ENCODE measurements at regions not wholly inside any gene's neighbourhood (a gene's known extent, or its start where the extent isn't known, plus 50 kb on each side); places are given as distances from the start of the nearest gene placed in this dataset.
"Not testable (repeated sequence)": the region's sequence is repeated elsewhere in the genome, so short reads cannot be mapped to it uniquely, and the experiment has no call there.

DNA sequence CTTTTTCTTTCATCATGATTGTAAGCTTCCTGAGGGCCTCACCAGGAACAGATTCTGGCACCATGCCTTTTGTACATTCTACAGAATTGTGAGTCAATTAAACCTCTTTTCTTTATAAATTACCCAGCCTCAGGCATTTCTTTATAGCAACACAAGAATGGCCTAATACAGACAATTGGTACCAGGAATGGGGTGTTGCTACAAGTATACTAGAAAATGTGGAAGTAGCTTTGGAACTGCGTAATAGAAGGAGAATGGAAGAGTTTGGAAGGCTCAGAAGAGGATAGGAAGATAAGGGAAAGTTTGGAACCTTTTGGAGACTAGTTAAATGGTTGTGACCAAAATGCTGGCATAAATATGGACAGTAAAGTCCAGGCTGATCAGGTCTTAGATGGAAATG is 108.9 kb upstream of the PLSCR4 start:
- TF ChIP-seq, protein P1, sequence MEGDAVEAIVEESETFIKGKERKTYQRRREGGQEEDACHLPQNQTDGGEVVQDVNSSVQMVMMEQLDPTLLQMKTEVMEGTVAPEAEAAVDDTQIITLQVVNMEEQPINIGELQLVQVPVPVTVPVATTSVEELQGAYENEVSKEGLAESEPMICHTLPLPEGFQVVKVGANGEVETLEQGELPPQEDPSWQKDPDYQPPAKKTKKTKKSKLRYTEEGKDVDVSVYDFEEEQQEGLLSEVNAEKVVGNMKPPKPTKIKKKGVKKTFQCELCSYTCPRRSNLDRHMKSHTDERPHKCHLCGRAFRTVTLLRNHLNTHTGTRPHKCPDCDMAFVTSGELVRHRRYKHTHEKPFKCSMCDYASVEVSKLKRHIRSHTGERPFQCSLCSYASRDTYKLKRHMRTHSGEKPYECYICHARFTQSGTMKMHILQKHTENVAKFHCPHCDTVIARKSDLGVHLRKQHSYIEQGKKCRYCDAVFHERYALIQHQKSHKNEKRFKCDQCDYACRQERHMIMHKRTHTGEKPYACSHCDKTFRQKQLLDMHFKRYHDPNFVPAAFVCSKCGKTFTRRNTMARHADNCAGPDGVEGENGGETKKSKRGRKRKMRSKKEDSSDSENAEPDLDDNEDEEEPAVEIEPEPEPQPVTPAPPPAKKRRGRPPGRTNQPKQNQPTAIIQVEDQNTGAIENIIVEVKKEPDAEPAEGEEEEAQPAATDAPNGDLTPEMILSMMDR (IDR thresholded peaks at IDR 0.05; ENCODE audit: control extremely low read depth, extremely low read depth, low read depth, missing control alignments): no peak
- ChIA-PET CTCF (no interaction called here), POLR2A (no interaction called here)
- DNase-seq (ENCODE audit: extremely low spot score): no peak

DNA sequence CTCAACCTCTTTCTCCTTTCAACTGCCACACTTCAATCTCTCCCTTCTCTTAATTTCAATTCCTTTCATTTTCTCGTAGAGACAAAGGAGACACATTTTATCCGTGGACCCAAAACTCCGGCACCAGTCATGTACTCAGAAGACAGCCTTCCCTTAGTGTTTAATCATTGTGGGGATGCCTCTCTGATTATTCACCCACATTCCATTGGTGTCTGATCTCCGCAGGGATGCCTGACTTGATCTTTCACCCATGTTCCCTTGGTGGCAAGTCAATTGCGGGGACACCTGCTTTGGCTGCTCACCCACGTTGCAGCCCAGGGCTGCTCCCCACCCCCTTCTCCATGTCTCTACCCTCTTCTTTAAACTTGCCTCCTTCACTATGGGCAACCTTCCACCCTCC is 103.5 kb upstream of the PLSCR4 start:
- POLR2A ChIA-PET; DNase-seq (ENCODE audit: extremely low spot score); CTCF ChIA-PET: not testable (repeated sequence)

DNA sequence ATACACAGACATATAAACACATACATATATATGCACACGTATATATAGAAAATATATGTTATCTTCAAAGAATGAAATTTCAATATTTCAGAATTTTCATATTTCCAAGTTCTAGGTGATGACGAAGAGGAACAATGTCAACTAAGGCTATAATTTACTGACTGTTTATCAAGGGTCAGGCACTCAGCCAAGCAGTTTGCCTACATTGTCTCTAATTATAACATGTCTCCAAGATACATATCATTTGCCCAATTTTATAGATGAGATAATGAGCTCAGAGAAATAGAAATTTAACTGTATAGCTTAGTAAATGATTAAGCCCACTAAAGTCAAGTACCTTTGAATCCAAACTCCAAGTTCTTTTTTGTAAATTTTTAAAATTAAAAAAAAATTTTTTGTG is 99.9 kb upstream of the PLSCR4 start:
- no peak for DNase-seq (ENCODE audit: extremely low spot score)
- TF ChIP-seq, protein P1 (IDR thresholded peaks at IDR 0.05; ENCODE audit: control extremely low read depth, extremely low read depth, low read depth, missing control alignments): no peak
- POLR2A ChIA-PET: no interaction called here
- CTCF ChIA-PET: no interaction called here

DNA sequence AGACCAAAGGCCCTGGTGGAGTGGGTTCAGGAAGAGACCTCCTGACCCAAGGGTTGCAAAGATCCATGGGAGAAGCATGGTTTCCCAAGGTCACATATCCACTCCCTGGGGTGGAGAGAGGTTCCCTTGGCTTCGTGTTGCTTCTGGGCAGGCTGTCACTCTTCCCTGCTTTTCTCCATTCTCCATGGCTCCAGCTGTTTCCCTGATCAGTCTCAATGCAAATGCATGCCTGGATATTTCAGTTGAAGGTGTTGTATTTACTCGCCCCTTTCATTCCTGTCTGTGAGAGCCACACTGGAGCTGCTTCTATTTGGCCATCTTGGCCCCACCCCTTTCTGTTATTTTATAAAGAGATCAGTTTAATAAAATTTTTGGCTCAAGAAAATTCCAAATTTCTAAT is 95.0 kb upstream of the PLSCR4 start:
- TF ChIP-seq, protein P1 (IDR thresholded peaks at IDR 0.05; ENCODE audit: control extremely low read depth, extremely low read depth, low read depth, missing control alignments): no peak
- POLR2A ChIA-PET: no interaction called here
- DNase-seq (ENCODE audit: extremely low spot score): no peak
- CTCF ChIA-PET: interaction anchor here (1.4 kb wide), 1 partner anchor 16 kb away, joined by 4 read pairs; no protein-coding TSS in a partner anchor

DNA sequence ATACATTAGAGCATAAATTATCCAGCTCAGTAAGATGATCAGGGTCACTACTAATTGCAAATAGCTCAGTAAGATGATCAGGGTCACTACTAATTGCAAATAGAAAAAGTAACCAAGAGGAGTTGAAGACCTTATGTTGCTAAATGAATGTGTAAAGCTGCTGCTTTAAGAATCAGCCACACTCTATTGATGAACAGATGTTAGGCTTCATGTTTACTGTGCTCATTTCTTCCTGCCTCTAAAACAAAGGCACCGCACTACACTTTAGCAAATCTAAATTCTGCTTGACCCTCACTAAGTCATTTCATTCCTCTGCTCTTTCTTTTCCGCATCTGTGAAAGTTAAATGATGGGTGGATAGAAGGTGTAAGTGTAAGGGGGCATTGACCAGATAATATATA is 92.6 kb upstream of the PLSCR4 start:
- POLR2A ChIA-PET: no interaction called here
- DNase-seq (ENCODE audit: extremely low spot score): no peak
- TF ChIP-seq, protein P1 (IDR thresholded peaks at IDR 0.05; ENCODE audit: control extremely low read depth, extremely low read depth, low read depth, missing control alignments): no peak
- CTCF ChIA-PET: no interaction called here

DNA sequence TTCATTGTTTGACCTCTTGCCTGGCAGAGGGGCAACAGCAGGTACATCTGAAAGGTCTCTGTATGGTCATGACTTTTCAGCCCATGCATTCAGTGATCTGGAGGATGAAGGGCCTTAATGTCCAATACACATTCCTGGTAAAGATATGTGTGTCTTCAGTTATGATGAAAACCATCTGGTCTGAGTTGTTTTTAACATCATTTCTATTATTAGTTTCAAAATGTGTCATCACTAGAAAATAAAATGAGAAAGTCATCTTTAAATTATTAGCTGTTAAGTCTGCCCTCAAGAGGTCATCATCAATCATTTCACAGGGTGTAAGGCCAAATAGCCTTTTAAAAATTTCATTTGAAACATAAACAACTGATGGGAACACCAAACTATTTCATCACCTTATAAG is 92.1 kb upstream of the PLSCR4 start:
- POLR2A ChIA-PET: no interaction called here
- CTCF ChIA-PET: no interaction called here
- TF ChIP-seq, protein P1 (IDR thresholded peaks at IDR 0.05; ENCODE audit: control extremely low read depth, extremely low read depth, low read depth, missing control alignments): no peak
- DNase-seq (ENCODE audit: extremely low spot score): no peak

DNA sequence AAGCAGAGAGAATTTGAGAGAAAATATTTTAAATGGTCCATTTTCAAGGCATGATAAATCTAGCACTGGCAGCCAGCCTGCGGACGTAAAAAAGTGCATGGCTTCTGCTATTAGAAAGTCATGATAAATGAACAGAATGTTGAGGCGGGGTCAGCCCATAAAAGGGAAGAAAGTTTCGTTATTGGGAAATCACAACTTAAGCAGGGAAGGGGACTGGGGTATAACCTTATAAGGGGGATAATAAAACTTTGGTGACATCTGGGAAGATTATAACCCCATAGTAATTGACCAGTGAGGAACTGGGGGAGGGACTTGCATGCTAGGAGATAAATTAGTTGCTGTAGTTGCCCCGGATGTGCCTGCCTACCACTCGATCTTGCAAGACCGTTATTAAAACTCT is 88.4 kb upstream of the PLSCR4 start:
- TF ChIP-seq, protein P1 (IDR thresholded peaks at IDR 0.05; ENCODE audit: control extremely low read depth, extremely low read depth, low read depth, missing control alignments): no peak
- POLR2A ChIA-PET: no interaction called here
- DNase-seq (ENCODE audit: extremely low spot score): no peak
- CTCF ChIA-PET: no interaction called here

Measured in GM10248 (cell line).